GM18508 (cell line): ENCODE measurements at regions not wholly inside any gene's neighbourhood (a gene's known extent, or its start where the extent isn't known, plus 50 kb on each side); places are given as distances from the start of the nearest gene placed in this dataset.

Experiments
- ATAC-seq: cut with Tn5 transposase; IDR thresholded peaks from one replicate; pipeline ENCODE4 v1.9.1; 2021; ENCODE audit warnings: moderate number of reproducible peaks; ENCODE audit not compliant: insufficient read depth, unreplicated experiment

DNA sequence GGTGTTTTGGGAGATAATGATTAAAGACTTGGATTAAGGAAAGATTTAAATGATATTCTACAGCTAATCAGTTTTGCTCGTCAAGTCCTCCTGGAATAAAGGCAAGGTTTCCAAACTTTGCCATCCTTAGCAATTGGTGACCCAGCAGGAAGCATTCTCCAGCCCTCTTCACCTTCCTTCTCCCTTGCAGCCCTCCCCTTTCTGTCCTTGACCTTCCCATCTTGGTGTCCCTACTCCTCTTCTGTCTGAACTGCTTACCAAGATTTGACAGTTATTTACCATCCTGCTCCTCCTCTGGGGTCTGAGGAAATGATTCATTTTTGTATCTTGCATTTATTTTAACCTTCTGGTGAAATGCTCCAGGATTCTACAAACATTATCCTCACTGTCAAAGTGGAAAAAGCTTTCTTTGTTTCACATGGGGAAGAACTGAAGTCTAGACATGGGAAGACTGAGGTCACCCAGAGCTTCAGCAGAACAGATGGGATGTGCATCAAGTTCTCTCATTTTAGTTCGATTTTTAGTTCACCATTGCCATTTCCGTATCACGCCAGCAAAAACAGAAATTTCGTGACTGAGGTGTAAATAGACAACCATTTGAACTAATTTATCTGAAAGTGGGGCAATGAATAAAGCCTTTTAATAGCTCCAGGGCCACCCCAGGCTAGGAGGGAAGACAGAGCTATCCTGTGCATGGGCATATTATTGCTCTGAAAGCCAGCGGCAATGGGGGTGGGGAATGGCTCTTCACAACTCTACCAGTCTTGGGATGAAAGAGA is 504.4 kb upstream of the PLXNA2 start:
- no peak for ATAC-seq

DNA sequence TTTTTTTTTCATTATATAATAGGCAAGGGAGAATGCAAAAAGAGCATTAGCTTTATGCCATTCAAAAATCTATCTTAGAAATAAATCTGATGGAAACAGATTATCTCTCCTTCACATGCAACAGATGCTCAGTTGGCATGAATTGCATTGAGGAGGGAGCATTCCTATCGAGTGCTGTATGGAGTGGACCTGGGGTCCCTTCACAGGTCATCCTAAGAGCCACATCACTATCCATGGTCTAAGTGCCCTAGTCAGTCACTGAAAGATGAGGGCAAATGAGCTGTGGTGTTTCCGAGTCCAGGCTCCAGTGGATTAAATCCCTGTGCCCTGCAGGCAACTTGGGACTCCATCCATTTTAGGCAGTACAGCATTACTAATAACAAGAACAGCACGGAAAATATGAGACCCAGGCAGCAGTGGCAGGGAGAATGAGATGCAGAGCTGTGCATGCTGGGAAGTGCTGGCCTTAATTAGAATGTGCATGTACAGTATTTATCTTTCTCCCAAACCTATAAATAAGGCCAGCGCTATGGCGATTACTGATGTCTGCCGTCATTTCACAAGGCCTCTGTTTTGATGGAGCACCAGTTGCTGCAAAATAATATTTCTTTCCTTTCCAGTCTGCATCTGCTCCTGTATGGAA is 512.3 kb upstream of the PLXNA2 start:
- no peak for ATAC-seq

DNA sequence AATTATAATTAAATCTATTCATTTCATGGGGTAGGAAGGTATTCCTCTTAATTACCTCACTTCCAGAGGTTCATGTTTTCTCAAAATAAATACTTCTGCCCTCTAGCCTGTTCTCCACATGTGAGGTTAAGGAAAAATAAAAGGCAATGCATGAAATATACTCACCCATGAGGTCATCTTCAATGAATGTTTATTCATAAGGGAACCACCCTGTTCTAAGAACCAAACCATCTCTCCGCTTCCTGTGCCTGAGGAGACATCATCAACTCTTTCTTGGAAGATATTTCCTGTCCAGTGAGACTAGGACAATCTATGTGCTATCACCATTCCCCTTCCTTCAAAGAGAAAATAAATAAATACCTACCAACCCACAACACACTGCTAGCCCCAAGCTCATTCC is 513.7 kb upstream of the PLXNA2 start:
- no peak for ATAC-seq

DNA sequence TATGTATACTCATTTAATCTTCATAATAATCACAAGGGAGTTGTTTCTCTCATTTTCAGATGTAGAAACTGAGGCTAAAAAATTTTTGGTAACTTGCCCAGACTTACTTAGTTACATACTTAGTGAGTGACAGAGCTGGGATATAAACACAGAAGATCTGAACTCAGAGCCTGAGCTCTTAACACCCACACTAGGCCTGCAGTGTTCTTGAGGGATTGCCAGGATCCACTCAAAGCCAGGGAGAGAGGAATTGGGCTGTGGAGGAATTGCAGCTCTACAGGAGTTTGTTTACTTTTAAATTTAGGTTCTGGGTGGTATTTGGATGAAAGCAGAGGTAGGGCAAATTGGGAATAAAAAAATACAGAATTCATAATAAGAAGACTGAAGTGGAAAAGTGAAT is 515.1 kb upstream of the PLXNA2 start:
- no peak for ATAC-seq

DNA sequence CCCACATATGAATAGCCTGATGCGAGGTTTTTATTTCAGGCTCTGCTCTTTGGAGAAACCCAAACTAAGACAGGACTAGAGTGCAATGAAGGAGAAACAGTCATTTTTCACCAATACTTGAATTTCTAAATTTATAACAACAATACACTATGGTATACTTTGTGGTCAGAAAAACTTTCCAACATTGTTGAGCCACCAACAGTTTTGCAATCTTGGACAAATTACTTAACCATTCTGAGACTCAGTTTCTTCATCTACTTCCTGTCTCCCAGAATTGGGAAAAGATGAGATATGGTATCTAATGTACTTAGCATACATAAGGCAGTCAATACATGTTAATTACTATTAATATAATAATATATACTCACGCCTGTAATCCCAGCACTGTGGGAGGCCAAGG is 519.8 kb upstream of the PLXNA2 start:
- no peak for ATAC-seq

DNA sequence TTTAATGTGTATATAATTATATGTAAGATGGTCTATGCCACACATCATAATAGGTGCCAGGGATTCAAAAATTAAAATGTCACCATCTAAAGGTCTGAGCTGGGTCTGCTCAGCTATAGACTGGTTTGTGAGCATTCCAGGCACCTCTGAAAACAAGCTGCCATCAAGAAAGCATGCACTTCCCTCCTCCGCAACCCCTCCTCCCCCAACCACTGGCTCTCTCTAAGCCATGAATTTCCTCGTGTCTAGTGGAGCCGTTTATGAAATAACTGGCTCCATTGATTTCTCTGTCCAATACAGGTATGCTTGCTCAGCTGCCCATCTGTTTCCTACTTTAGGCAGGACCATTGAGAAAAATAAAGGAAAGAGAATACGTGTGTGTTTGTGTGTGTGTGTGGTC is 522.6 kb upstream of the PLXNA2 start:
- no peak for ATAC-seq

DNA sequence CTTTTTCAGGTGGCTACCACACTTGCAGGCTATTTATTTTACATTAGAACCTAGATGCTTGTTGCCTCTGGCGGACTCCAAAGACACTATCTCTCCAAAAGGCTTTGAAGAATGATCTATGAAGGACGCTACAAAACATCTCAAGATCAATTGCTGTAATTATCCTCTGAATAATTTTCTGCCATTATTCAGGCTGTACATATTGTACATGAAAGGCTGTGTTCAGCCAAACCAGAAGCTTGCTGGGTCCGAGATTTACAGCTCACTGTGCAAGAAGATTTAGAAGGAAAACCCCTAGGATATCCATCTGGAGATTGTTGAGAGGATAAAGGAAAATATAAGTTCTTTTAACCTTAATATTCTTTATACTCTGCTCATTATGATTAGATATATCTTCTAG is 523.6 kb upstream of the PLXNA2 start:
- ATAC-seq = no peak

DNA sequence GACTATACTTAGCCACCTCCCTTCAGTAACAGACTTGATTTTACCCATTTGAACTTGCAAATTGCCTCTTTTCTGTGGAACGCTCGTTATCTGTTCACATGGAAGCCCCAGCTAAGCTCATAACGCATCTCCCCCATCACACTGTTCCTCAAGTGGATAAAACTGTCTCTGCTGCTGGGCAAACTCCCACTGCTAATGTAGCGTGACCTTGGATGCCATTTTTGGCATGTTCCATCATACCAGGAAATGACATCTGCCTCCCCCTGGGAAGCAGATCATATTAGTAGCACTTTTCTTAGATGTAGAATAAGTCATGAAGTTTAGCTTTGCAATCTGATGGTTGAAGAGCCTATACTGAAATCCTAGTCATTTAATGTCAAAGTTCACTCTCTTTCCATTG is 528.7 kb upstream of the PLXNA2 start:
- ATAC-seq = no peak

DNA sequence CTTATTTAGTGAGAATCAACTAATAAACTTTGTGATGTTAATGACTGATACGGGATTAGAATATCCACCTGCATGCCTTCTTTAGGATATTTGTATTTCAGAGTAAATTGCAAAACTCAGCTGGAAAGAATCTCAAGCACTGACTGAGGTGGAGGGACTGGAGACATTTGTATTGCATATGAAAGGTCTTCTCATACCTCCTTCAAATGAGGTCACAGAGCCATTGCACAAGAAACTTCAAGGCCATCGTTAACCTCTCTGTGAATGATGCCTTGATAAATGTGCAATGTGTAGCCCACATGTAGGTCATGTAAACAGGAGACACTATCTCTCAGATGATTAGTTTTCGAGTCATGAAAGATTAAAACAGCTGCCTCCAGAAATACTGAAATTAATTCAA is 531.7 kb upstream of the PLXNA2 start:
- ATAC-seq = no peak

DNA sequence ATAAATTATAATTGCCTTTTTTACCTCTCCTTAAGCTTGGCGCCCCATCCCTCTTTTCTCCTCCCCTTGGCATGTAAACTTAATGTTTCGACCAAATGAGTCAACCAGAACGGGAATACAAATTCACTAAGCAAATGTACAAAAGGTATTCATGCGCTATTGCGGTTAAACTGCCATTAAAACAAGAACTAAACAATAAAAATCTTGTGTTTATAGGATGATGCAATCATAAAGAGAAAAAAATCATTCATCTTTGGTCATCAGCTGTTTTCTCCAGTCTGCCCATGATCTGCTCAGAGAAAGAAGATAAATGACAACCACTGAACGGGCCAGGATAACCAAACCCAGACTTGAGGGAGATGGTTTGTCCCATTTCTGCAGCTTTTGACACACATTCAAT is 534.2 kb upstream of the PLXNA2 start:
- ATAC-seq = no peak

DNA sequence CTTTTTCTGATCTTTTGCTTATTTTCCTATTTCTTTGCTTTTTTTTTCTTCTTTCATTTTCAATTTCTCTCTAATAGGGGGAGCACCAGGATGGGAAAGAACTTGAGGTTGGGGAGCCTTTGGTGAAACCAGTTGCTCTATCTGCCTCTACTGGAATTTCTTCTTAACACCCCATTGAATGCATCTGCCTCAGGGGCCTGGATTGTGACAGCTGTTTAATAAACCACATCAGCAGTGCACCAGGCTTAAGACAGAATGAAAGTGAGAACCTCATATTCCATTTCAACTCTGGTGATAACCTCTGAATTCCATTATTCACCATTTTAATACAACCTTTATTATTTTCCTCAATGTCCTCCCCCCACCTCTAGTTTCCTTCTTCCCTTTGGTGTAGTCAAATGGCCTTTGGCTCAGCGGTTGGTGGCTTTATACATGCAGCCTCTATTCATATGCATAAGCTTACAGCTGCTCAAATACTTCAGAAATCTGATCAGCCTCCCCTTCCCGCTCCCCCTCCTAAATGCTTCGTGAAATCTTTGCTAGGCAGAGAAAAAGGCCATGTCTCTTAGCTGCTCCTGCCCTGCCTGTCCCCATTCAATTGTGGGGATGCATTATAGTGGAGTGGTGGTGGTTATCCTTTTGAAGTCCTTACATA is 537.3 kb upstream of the PLXNA2 start:
- no peak for ATAC-seq

DNA sequence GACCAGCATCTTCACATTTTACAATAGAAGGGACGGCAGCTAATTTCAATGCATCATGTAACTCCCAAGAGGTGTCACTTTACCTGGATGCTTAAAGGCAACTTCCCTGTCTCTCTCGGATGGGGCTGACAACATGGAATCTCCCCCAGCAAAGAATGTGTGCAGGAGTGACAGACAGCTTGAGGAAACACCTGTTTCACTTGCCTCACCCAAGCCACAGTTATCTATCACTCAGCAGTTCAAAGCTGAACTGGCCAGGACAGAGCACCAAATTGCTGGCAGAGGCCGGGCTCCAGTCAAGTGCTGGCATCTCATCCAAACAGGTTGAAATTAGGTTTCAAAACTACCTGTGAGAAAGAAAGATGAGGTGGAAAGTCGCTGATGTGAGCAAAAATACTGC is 538.0 kb upstream of the PLXNA2 start:
- ATAC-seq = no peak

DNA sequence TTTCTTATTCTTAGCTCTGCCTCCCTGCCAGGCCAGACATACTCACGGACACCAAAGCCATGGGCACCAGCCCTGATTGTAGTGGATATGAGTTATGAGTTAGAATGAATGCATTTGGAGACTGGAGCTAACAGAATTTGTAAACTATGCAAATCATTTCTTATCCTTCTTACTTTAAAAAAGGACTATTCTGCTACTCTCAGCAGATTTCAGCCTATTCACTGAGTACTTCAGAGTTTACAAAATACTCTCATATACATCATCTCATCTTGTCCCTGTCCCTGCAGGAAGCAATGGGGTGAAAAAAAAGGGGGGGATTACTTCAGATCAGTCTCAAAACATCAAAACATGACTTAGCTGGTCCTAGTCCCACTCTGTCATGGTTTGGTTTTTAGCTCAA is 541.4 kb upstream of the PLXNA2 start:
- no peak for ATAC-seq

DNA sequence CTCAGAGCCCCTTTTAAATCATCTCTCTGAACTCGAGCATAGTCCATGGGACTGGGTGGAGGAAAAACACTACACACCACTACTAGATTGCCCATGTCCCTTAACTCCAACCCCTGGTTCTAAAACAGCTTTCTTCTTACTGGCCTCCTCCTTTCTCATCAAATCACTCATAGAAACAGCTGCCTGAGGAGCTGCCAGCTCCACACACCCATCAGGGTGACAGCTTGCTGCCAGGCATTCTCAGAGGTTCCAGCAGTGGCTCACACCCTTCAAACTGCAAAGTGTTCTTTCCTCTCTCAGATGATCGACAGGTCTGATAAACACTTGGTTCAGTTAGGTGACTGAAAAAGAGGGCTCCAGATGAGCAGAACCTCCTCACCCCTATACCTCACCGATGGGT is 543.0 kb upstream of the PLXNA2 start:
- ATAC-seq = no peak

DNA sequence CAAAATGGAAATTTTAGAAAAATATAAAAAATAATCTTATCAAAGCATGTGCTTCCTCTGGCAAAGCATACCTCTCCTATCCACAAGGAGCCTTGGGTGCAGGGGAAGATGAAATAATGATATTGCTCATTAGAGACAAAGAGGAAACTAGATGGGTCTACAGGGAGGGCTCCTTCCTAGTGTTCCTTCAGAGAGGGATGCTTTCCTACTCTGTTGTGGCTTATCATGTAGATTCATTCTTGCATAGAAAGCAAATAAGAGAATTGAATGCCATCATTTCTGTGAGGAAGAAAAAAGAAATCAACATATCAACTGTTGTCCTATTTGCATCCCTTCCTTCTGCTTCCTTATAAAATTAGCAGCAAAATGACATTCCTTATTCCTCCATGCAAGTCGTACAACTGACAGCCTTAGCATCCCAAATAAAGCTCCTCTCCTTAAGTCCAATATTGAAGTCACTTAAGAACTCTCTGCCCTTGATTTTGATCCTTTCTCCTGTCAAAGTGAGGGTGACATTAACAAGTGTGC is 543.9 kb upstream of the PLXNA2 start:
- no peak for ATAC-seq

DNA sequence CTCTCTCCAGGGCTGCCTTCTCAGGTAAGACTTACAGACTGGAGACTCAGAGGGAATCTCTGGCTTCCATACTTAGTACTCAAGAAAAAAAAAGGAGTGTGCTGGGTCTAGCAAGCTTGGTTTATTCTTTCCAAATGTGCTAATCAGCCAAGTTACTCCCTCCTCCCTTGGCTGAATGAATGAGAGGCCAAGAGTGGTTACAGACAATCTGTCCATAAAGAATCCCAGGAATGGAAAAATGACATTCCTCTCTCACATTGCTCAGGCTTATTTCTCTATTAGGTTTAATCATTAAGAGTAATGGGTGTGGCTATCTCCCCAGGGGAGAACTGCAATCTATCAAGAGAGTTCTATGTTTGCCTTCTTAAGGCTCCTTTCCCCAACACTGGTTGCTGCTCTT is 547.3 kb upstream of the PLXNA2 start:
- ATAC-seq = no peak

DNA sequence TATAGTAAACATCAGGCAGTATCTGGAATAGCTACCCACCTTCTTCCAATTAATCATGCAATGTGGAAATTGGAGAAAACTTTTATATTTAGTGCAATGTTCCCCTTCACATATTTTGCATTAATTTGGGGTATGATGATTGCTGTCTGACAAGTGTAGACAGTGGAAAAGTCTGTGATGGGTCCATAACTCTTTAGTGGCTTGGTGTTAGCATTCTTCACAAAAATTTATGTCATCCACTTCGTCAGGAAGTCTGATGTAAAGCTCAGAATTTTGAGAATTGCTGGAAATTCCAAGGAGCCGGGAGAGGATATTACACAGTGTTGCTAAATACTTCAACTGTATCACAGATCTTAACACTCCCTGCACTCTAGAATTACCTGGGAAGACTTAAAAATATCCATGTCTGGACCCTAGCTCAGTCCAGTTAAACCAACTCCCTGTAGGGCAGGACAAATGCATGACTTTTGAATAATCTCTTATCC is 549.7 kb upstream of the PLXNA2 start:
- no peak for ATAC-seq

DNA sequence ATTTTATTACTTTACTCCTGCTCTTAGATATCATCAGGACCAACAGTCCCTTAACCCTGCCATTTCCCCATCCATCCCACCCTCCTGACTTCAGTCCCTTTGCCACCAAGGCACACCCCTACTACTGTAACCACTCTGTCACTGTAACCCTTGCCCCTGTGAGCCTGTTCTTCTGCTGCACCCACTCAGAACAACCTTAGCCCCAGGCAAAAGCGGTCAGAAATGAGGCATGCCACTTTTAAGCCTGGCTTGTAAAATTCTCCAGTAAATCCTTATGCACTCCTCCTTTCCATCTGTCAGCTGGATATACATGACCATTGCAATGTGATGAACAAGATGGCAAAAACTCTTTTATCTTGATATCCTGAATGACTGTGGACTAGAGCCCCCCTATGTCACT is 555.0 kb upstream of the PLXNA2 start:
- ATAC-seq = no peak

DNA sequence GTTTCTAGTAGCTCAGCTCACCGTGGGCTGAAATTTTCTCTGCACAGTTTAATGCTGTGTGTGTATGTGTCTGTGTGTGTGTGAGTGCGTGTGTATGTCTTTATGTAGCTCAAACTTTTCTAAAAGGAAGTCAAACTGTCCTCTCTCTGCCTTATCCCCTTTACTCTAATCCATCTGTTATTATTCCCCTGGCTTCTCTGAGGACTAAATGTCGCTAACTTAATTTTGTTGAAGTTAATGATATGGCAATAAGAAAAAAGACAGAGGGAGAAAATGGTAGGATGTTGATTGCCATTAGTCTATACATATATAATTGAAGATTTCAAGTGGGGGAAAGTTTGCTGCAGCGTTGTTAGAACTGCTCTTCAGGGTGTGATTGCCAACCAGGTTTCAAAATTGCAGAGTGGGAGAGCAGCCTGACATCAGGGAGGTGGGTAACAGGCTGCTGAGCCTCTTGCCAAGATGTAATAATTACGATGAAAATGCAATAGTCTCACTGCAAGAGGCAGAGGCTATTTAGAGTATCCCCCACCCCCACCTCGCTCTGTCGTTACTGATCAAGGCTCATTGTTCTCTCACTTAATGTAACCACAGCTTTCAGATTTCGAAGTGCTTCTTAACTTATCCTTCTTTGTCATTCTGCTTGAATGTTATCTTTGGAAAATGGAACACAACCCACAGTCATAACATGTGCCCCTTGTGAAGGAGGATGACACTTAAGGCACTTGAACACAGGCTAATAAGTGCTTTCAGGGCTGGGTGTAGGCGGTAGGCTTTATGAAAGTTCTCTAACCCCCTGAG is 559.0 kb upstream of the PLXNA2 start:
- ATAC-seq = no peak

DNA sequence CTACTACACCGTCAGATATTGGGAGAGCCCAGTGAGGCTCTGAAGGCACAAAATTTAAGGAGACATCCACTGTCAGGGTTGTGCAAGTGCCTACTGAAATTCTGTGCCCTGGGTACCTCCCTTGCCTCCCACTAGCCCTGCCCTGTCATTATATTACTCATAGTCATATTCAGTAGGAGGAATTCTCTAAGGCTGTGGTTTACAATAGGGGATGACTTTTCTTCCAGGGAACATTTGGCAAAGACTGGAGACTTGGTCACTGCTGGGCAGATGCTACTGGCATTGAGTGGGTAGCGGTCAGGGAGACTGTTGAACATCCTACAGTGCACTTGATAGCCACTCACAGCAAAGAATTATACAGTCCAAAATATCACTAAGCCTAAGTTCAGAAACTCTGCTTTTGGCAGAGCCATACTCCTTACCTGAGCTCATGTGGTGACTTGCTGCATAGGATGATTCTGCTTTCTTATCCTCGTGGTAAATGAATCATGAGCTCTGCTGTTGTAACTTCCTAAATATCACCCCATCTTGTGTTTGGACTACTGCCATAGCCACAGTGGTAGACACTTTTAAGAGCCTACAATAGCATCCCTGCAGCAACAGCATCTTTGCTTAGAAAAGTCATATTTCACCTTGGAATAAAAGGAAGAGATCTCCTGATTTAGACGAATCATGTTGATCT is 563.4 kb upstream of the PLXNA2 start:
- no peak for ATAC-seq
